Liver (tissue), 8 donors: ENCODE measurements at regions not wholly inside any gene's neighbourhood (a gene's known extent, or its start where the extent isn't known, plus 50 kb on each side); places are given as distances from the start of the nearest gene placed in this dataset.

ENCODE experiments used
- DNase-seq: peaks from one replicate; pipeline ENCODE4 v3.0.0-alpha.2; 2017; ENCODE audit warnings: low spot score
- H3K27ac ChIP-seq, 2 donors: one replicate each; pipeline ENCODE4 v1.7.0; 2013; ENCODE audit warnings: inconsistent platforms in 2 of 2, low read length in 2 of 2, control low read depth in 1 of 2, low read depth in 1 of 2, mild to moderate bottlenecking in 1 of 2
- H3K27me3 ChIP-seq, 4 donors: one replicate each; pipeline versions ENCODE4 v1.6.1 to v1.7.0; 2013; ENCODE audit warnings: low read length in 3 of 4, inconsistent platforms in 1 of 4, mild to moderate bottlenecking in 1 of 4, moderate library complexity in 1 of 4; ENCODE audit not compliant: control insufficient read depth in 4 of 4, insufficient read depth in 4 of 4
- H3K36me3 ChIP-seq, 4 donors: one replicate each; pipeline versions ENCODE4 v1.6.1 to v1.7.0; 2013; ENCODE audit warnings: low read length in 3 of 4, mild to moderate bottlenecking in 3 of 4, low read depth in 1 of 4, moderate library complexity in 1 of 4; ENCODE audit not compliant: control insufficient read depth in 4 of 4, insufficient read depth in 3 of 4
- H3K4me1 ChIP-seq, 4 donors: one replicate each; pipeline versions ENCODE4 v1.6.1 to v1.7.0; 2013; ENCODE audit warnings: low read length in 3 of 4, mild to moderate bottlenecking in 3 of 4, moderate library complexity in 1 of 4; ENCODE audit not compliant: control insufficient read depth in 4 of 4, insufficient read depth in 4 of 4
- H3K4me3 ChIP-seq, 3 donors: one replicate each; pipeline versions ENCODE4 v1.6.1 to v1.7.0; 2013; ENCODE audit warnings: low read length in 3 of 3, control low read depth in 1 of 3, low read depth in 1 of 3, mild to moderate bottlenecking in 1 of 3
- H3K9ac ChIP-seq, 2 donors: one replicate each; pipeline ENCODE4 v1.7.0; 2013; ENCODE audit warnings: low read length in 2 of 2, mild to moderate bottlenecking in 2 of 2, moderate library complexity in 2 of 2, control low read depth in 1 of 2, low read depth in 1 of 2
- H3K9me3 ChIP-seq, 4 donors: one replicate each; pipeline versions ENCODE4 v1.6.1 to v1.7.0; 2013; ENCODE audit warnings: low read length in 3 of 4; ENCODE audit not compliant: control insufficient read depth in 4 of 4
- ATF3 ChIP-seq: IDR thresholded peaks from 2 replicates; pipeline ENCODE4 v1.6.1; 2016; ENCODE audit warnings: antibody characterized with exemption
- CTCF ChIP-seq: fragments of 150-350 bp; IDR thresholded peaks from 2 replicates; pipeline ENCODE4 v1.5.1; 2017; ENCODE audit warnings: improper control_type of control experiment, low read depth, low read length; ENCODE audit not compliant: missing input control
- FOXA1 ChIP-seq: IDR thresholded peaks from 2 replicates; pipeline ENCODE4 v1.6.1; 2016; ENCODE audit warnings: antibody characterized with exemption
- FOXA2 ChIP-seq: IDR thresholded peaks from 2 replicates; pipeline ENCODE4 v1.6.1; 2016; ENCODE audit warnings: antibody characterized with exemption
- HNF4A ChIP-seq, 2 donors: conservative IDR thresholded peaks; 2 replicates each; pipeline ENCODE4 v1.6.1; 2016; ENCODE audit warnings: antibody characterized with exemption in 2 of 2, mild to moderate bottlenecking in 2 of 2
- HNF4G ChIP-seq: IDR thresholded peaks from 2 replicates; pipeline ENCODE4 v1.6.1; 2016; ENCODE audit warnings: antibody characterized with exemption
- JUND ChIP-seq, 2 donors: IDR thresholded peaks; 2 replicates each; pipeline ENCODE4 v1.6.1; 2016; ENCODE audit warnings: antibody characterized with exemption in 2 of 2
- RXRA ChIP-seq, 2 donors: IDR thresholded peaks; 2 replicates each; pipeline ENCODE4 v1.6.1; 2017 to 2018; ENCODE audit warnings: antibody characterized with exemption in 2 of 2, mild to moderate bottlenecking in 1 of 2
- SP1 ChIP-seq: IDR thresholded peaks from 2 replicates; pipeline ENCODE4 v1.6.1; 2018; ENCODE audit warnings: antibody characterized with exemption, mild to moderate bottlenecking
- TAF1 ChIP-seq: conservative IDR thresholded peaks from 2 replicates; pipeline ENCODE4 v1.6.1; 2016; ENCODE audit warnings: antibody characterized with exemption, mild to moderate bottlenecking
- YY1 ChIP-seq: IDR thresholded peaks from 2 replicates; pipeline ENCODE4 v1.6.1; 2016; ENCODE audit warnings: antibody characterized with exemption, mild to moderate bottlenecking
- ZBTB33 ChIP-seq: IDR thresholded peaks from 2 replicates; pipeline ENCODE4 v1.6.1; 2016; ENCODE audit warnings: antibody characterized with exemption
- WGBS: extraction: QIAGEN DNeasy Blood & Tissue Kit; methylation state at CpG from one replicate; pipeline ENCODE4 v1.1.7; 2013; 5-methylcytosine and 5-hydroxymethylcytosine counted together
- TF ChIP-seq, protein P1 (sequence below): IDR thresholded peaks from 2 replicates; pipeline ENCODE4 v1.6.1; 2016; ENCODE audit warnings: antibody characterized with exemption
- donor health status: healthy.
- donor health status: healthy.
- donor health status: healthy.
- donor health status: healthy.
- donor health status: healthy.

DNA sequence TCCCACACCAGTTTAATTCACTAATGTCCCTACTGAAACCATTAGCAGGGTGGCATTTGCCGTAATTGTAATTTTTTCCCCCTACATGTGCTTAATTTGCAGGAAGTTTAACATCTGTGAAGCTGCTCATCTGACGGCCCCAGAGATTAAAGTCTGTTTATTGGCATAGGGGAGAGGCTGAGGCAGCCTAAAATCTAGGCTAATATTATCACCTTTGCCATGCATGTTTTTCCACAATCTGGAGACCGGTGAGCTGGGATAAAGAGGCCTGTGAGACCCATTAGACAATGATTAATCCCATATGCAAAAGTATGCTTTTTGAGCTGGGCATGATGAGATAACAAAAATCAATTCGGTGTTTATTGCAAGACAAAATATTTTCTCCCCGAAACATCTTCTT is 561.2 kb upstream of the ALCAM start:
- no peaks in the 10 kb centered on the region for H3K4me1 ChIP-seq
- no peaks in the 10 kb centered on the region for H3K9me3 ChIP-seq
- H3K27ac ChIP-seq: no peak overlapping the region
- no peak for DNase-seq
- TF ChIP-seq HNF4G (no peak), TAF1 (no peak), CTCF (no peak)
- H3K4me3 ChIP-seq: no peak overlapping the region
- H3K27me3 ChIP-seq: no peaks in the 10 kb centered on the region
- H3K9ac ChIP-seq: no peak overlapping the region
- 61% methylated on average over 5 of the region's 5 CpGs for WGBS
- no peaks in the 10 kb centered on the region for H3K36me3 ChIP-seq

DNA sequence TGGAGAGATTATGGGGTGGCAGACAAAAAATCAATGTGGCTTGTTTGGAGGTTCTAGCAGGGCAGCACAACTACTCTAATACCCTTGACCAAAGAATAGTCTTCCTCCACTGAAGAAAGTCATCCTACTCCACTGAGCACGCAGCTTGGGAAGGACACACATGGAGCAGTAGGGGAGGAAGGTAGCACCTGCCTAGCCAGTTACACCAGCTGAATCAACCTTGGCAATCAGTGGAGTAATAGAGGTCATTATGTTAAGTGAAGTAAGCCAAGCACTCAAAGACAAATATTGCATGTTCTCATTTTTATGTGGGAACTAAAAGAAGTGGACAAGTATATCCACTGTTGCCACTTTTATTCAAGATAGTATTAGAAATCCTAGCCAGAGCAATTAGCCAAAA is 555.8 kb upstream of the ALCAM start:
- H3K4me3 ChIP-seq: no peak overlapping the region
- no peak overlapping the region for H3K27ac ChIP-seq
- no peak overlapping the region for H3K9ac ChIP-seq
- 75% methylated on average over 1 of the region's 1 CpG for WGBS
- DNase-seq: no peak
- no peaks in the 10 kb centered on the region for H3K9me3 ChIP-seq
- TF ChIP-seq FOXA2 (no peak), JUND (IDR thresholded peaks at IDR 0.05) (no peak), HNF4G (no peak), TAF1 (no peak), CTCF (no peak), FOXA1 (no peak), YY1 (no peak)
- TF ChIP-seq, protein P1, sequence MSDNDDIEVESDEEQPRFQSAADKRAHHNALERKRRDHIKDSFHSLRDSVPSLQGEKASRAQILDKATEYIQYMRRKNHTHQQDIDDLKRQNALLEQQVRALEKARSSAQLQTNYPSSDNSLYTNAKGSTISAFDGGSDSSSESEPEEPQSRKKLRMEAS: no peak
- H3K27me3 ChIP-seq: no peaks in the 10 kb centered on the region
- H3K4me1 ChIP-seq: no peaks in the 10 kb centered on the region
- H3K36me3 ChIP-seq: no peaks in the 10 kb centered on the region

DNA sequence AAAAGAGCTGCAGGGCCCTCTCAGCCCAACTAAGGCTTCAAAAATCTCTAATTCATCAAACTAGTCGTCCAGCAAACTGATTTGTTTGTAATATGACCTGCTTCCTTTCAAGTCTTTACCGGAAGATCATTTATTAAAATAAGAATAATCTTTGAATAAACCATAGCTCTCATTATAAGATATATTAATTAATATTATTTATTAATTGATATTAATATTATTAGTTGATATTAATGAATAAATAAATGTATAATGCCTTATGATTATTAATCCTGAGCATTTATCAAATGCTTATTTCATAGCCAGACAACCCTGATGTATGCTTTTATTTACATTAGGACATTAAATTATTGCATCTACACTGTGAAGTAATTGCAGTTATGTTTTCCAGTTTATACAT is 550.7 kb upstream of the ALCAM start:
- no peak overlapping the region for H3K27ac ChIP-seq
- TF ChIP-seq HNF4G (no peak), HNF4A (conservative IDR thresholded peaks at IDR 0.05) (no peak), RXRA (IDR thresholded peaks at IDR 0.05) (no peak), YY1 (no peak), FOXA2 (no peak), ZBTB33 (no peak), ATF3 (no peak), FOXA1 (no peak), SP1 (no peak)
- 61% methylated on average over 2 of the region's 2 CpGs for WGBS

More for the DNA sequence above, 550.7 kb upstream of the ALCAM start:
- no peak overlapping the region for H3K9ac ChIP-seq
- peaks cover 0 to 9% (median 3%) of the 10 kb centered on the region in 4 donors for H3K9me3 ChIP-seq
- H3K4me3 ChIP-seq: no peak overlapping the region
- H3K36me3 ChIP-seq: no peaks in the 10 kb centered on the region
- H3K4me1 ChIP-seq: no peaks in the 10 kb centered on the region
- DNase-seq: no peak
- no peaks in the 10 kb centered on the region for H3K27me3 ChIP-seq
